Activated gamma-delta T cell treated with anti-CD3 and anti-CD28 coated beads, Interleukin-2, amount 50 U/mL, for 16 hours (primary cell): ENCODE measurements at regions not wholly inside any gene's neighbourhood (a gene's known extent, or its start where the extent isn't known, plus 50 kb on each side); places are given as distances from the start of the nearest gene placed in this dataset.

ENCODE experiments used
- DNase-seq: peaks from one replicate; pipeline ENCODE4 v3.0.0-alpha.2; 2020; ENCODE audit warnings: low read depth

DNA sequence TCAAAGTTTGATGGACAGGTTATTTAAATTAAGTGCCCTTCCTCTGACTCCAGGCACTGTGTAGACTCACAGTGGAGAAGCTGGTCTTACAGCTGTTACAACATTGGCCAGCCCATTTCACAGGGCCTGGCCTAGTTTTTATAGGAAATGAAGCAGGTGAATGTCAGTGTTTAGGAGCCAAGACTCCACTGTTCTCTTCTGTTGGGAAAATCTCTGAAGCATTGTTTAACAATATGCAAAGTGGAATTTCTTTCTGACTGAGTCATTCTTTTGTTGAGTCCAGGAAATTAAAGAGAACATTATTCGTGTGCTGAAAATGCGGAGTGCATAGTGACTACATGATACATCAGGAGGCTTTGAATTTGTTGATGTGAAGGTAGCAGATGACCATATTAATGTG, 64.7 kb downstream of the ARRDC4 start:
- DNase-seq, result no peak

GRCh38 chr15:98034731-98035130, 74.2 kb downstream of the ARRDC4 start:
- DNase-seq, result no peak

DNA sequence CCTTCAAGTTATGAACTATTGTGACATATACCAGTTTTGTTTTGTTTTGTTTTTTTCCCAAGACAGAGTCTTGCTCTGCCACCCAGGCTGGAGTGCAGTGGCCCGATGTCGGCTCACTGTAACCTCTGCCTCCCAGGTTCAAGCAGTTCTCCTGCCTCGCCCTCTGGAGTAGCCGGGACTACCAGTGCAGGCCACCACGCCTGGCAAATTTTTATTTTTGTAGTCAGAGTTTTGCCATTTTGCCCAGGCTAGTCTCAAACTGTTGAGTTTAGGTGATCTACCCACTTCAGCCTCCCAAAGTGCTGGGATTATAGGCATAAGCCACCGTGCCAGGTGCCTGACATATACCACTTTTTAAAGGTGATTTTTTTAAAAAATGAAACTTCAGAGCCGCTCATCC, 74.6 kb downstream of the ARRDC4 start:
- no peak for DNase-seq

DNA sequence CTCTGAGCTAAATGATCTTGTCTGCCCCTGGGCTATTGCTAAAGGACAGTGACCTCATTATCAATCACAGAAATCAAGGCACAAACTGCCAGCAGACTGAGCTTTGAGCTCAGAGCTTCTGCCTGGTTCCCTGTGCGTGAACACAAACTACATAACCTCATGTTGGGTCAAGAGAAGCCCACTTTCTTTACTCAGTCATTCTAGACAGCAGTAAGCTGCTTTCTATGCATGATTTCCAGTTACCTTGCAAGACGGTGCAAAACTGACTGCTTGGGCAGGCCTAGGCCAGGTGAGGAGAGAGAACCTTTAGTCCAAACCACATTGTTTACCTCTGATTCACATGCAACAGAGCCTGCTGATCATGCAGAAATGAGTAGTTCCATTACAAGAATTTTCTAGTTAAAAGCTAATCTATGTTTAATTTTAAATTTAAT, 75.1 kb downstream of the ARRDC4 start:
- no peak for DNase-seq

DNA sequence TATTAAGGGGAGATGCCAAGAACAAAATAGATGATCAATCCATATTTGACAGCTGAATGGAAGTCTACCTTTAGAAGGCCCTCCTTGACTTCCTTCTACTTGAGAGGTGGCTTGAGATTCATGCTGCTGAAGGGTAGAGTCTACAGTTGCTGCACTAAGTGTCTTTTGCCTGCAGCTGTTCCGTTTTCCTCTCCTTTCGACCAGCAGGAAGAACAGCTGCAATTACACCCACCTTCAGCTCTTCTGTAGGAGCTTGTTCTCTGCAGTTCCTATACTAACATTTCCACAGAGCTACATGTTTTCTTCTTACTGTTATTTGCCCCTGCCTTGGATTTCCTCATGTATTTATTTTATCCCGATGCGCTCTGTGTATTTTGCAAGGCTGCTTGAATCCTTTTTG, 79.1 kb downstream of the ARRDC4 start:
- DNase-seq, result no peak

- no peak for DNase-seq
These were observed 79.6 kb downstream of the ARRDC4 start for GRCh38 chr15:98040146-98040545.

DNA sequence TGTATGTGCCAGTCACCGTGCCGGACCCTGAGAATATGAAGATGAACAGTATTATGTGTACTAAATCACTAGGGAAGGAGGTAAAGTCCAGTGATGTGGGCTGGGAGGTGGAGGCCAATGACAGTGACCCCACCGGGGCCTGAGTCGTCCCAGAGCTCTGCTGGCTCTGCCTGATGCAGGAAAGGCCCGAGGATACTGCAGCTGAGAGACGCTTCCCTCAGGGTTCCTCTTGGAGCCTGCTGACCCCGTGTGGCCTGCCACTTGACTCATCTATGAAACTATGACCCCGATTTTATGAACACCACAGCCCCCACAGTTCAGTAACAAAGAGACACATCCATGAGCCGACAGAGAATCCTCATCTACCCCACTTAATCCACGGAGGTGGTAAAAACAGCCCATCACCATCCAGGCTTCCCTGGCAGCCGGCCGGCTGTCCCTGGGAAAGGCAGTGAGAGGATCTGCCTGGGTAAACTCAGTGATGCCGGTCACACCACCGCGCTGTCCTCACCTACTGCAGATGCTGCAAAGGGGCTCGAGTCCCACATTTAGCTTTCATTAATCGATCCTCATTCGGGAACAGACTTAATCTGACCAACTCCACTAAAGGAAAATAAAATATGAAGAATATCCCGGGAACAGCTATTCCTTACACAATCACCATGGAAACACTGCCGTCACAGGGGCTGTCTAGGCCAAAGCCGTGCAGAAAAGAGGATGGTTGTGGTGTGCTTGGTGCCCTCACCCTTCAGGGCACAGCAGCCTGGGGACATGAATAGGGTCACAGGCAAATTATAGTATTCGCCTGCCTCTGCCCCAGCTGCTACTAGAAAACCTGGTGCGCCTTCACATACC, 82.9 kb downstream of the ARRDC4 start:
- DNase-seq, result no peak

DNA sequence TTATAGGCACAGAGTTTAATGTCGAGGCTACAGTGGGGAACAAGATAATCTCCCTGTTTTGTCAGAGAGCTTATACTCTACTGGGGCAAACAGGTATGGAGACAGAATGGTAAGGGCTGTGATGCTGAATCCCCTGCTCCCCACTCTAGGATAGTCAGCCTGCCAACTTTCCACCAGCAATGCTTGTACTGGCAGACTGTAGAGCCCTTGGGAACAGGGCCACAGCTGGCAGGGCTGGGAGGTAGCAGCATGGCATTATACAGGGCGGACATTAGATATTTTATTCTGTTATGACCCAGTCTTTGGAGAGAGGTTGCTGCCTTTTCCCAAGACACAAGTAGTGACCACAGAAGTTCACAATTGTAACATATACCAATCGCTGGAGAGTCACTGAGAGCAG, 91.2 kb downstream of the ARRDC4 start:
- no peak for DNase-seq

DNA sequence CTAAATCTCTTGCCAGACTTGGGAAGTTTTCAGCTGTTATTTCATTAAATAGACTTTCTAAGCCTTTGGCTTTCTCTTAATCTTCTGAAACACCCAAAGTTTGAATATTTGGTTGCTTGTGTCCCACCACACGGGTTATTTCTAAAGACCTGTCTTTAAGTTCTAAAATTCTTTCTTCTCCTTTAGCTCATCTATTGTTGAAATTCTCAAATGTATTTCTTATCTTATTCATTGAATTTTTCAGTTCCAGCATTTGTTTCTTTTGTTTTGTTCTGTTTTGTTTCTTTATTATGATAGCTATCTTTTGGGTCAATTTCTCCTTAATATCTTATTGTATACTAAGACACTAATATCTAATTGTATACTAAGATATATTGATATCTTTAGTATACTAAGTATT, 97.0 kb downstream of the ARRDC4 start:
- no peak for DNase-seq

- DNase-seq, result no peak
These were observed 102.4 kb downstream of the ARRDC4 start for GRCh38 chr15:98062869-98063268.

DNA sequence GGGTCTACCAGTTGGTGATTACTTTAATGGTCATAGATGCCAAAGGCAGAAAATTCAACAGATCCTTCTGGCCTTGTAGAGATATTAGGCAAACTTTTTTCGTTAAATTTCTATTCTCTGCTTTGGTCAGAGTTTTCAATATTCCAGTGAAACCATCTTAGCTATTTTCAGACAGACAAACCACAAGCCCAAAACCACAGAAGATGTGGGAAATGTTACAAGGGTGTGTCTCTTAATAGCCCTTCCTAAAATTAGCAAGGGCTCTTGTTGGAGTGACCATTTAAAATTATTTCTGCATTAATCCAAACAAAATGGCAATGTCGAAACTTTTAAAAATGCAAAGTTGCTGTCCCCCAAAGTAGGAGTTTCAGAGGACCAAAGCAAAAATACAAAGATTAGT, 102.8 kb downstream of the ARRDC4 start:
- DNase-seq, result no peak

GRCh38 chr15:98063871-98064270, 103.4 kb downstream of the ARRDC4 start:
- DNase-seq, result no peak

- no peak for DNase-seq
These were observed 106.8 kb downstream of the ARRDC4 start for GRCh38 chr15:98067339-98067738.

DNA sequence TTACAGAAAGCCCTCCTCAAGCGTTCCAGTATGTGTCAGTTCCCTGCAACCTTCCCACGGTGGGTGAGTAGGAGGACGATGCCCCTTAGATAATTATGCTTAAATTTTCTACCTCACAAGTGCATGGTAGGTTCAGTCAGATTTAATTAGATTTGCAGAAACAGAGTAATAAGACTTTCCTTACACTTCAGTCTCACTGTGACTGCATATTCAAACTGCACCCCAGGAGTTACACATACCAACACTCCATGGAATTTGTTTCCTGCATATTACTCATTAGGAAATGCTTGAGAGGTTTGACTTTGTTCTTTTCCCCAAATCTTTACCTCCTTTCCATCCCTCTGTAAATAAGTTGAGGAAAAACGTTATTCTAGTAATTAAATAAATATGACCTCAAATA, 108.8 kb downstream of the ARRDC4 start:
- DNase-seq, result no peak

DNA sequence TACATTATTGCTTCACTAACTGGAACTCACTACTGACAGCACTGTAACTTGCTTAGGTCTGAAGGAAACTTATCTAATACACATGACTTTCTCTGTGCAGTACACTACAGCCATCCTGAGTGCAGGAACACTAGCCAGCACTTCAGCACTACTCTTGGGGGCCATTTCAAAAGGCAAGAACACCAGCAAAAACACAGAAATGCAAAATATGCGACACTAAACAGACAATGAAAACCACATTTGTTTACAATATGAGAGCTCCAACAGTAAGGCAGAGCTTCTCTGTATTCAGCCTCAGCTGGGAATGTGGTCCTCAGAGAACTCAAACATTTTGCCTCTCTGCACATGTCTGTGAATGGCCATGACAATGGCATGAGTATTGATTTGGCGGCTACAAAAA, 109.6 kb downstream of the ARRDC4 start:
- DNase-seq, result no peak

DNA sequence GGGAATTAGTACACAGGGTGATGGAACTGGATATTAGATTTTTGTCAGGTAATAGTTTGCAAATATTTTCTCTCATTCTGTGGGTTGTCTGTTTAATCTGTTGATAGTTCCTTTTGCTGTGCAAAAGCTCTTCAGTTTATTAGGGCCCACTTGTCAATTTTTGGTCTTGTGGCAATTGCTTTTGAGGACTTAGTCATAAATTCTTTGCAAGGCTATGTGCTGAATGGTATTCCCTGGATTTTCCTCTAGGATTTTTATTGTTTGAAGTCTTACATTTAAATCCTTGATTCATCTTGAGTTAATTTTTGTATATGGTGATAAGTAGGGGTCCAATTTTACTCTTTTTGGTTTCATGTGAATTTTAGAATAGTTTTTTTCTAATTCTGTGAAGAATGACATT, 111.3 kb downstream of the ARRDC4 start:
- no peak for DNase-seq

DNA sequence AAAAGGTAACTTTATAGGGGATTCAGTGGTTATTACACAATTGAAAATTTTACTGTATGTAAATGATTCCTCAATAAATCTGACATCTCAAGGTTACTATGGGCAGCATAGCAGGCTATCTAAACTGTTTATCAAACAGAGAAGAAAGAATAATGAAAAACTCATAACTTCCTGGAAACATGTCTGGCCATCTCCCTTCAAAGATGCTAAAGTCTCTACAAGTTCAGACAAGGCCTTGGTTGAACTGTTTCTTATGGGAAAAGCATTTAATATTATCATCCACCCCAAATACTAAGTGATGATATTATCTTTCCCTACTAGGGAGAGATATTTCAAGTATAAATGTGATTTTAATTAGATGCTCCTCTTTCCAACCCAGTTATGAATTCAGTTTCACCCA, 114.9 kb downstream of the ARRDC4 start:
- no peak for DNase-seq

- no peak for DNase-seq
These were observed 115.7 kb downstream of the ARRDC4 start for GRCh38 chr15:98076021-98076816.

- DNase-seq, result no peak
These were observed 116.7 kb downstream of the ARRDC4 start for GRCh38 chr15:98077186-98077585.

DNA sequence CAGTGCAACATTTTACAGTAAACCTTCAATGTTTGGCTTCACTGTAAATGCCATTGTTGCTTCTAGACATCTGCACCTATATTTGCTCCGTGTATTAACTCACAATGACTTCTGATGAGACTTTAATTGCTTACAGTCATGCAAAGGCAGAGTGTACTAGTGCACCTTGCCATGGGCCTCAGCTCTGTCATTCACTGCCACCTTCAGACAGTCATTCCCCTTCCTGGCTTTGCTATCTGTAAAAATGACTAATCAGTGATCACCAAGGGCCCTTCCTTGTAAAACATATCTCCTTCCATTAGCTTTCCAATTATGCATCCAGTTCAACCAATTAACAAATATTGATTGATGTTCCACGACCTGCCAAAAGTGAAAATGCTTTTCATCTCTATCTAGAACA, 120.3 kb downstream of the ARRDC4 start:
- DNase-seq, result no peak

- DNase-seq, result no peak
These were observed 122.9 kb downstream of the ARRDC4 start for GRCh38 chr15:98083203-98083910.

GRCh38 chr15:98085003-98085639, 124.6 kb downstream of the ARRDC4 start:
- DNase-seq, result peak; percentile 4
